Neural cell (in vitro differentiated cells): ENCODE measurements at regions not wholly inside any gene's neighbourhood (a gene's known extent, or its start where the extent isn't known, plus 50 kb on each side); places are given as distances from the start of the nearest gene placed in this dataset.

Source experiments
- H2AFZ ChIP-seq: fragments of 200-600, 300-800 bp; sonication (generic), shearing (Covaris generic); 2 replicates; pipeline ENCODE4 v1.6.0; 2014; ENCODE audit warnings: low read depth, mild to moderate bottlenecking, antibody characterized with exemption, low read length, moderate library complexity
- H3F3A ChIP-seq: fragments of 200-600 bp; shearing (Covaris generic); 2 replicates; pipeline ENCODE4 v1.6.1; 2016; ENCODE audit warnings: mild to moderate bottlenecking, moderate library complexity, mixed read lengths, antibody characterized with exemption, low read length; ENCODE audit not compliant: insufficient read depth, poor library complexity, severe bottlenecking
- H3K27ac ChIP-seq: fragments of 200-600, 300-800 bp; sonication (generic), shearing (Covaris generic); 2 replicates; pipeline ENCODE4 v1.5.1; 2014; ENCODE audit warnings: mild to moderate bottlenecking, low read length, moderate library complexity
- H3K27me3 ChIP-seq: fragments of 300-800, 200-600 bp; sonication (generic), shearing (Covaris generic); 2 replicates; pipeline ENCODE4 v1.6.0; 2014; ENCODE audit warnings: mild to moderate bottlenecking, low read depth, low read length, moderate library complexity; ENCODE audit not compliant: insufficient read depth
- H3K36me3 ChIP-seq: fragments of 300-800, 200-600 bp; sonication (generic), shearing (Covaris generic); 2 replicates; pipeline ENCODE4 v1.5.1; 2014; ENCODE audit warnings: mild to moderate bottlenecking, antibody characterized with exemption, low read length, moderate library complexity; ENCODE audit not compliant: insufficient read depth
- H3K4me2 ChIP-seq: fragments of 300-800, 200-600 bp; sonication (generic), shearing (Covaris generic); 2 replicates; pipeline ENCODE4 v1.6.0; 2014; ENCODE audit warnings: mild to moderate bottlenecking, low read length
- H3K4me3 ChIP-seq: fragments of 300-800, 200-600 bp; sonication (generic), shearing (Covaris generic); 2 replicates; pipeline ENCODE4 v1.5.1; 2014; ENCODE audit warnings: mild to moderate bottlenecking, low read length, moderate library complexity
- H3K79me2 ChIP-seq: fragments of 200-600 bp; shearing (Covaris generic); replicated peaks from 2 replicates; pipeline ENCODE4 v1.6.0; 2014; ENCODE audit warnings: mild to moderate bottlenecking, low read length, moderate library complexity; ENCODE audit not compliant: insufficient read depth
- H3K9ac ChIP-seq: fragments of 300-800, 200-600 bp; sonication (generic), shearing (Covaris generic); 2 replicates; pipeline ENCODE4 v1.6.1; 2016; ENCODE audit warnings: mild to moderate bottlenecking, low read length, mixed read lengths
- H3K9me2 ChIP-seq: fragments of 200-600 bp; shearing (Covaris generic); 2 replicates; pipeline ENCODE4 v1.6.1; 2016; ENCODE audit warnings: mild to moderate bottlenecking, low read length, mixed read lengths; ENCODE audit not compliant: insufficient read depth
- H3K9me3 ChIP-seq: fragments of 200-600, 300-800 bp; sonication (generic), shearing (Covaris generic); 2 replicates; pipeline ENCODE4 v1.6.1; 2016; ENCODE audit warnings: mild to moderate bottlenecking, mixed run types, low read length, moderate library complexity, mixed read lengths
- H4K20me1 ChIP-seq: fragments of 200-600 bp; shearing (Covaris generic); 2 replicates; pipeline ENCODE4 v1.6.1; 2016; ENCODE audit warnings: mild to moderate bottlenecking, mixed run types; ENCODE audit not compliant: insufficient read depth
- CTCF ChIP-seq: fragments of 450-650 bp; IDR thresholded peaks from 2 replicates; pipeline ENCODE4 v1.5.1; 2014; ENCODE audit warnings: antibody characterized with exemption, mild to moderate bottlenecking, moderate library complexity; ENCODE audit not compliant: poor library complexity, severe bottlenecking
- EZH2 ChIP-seq: fragments of 200-600, 300-800 bp; shearing (Covaris generic), sonication (generic); IDR thresholded peaks from 2 replicates; pipeline ENCODE4 v1.6.1; 2014; ENCODE audit warnings: antibody characterized with exemption, low read length, borderline replicate concordance, mild to moderate bottlenecking; ENCODE audit not compliant: insufficient read depth, poor library complexity, severe bottlenecking
- MXI1 ChIP-seq: fragments of 450-650 bp; conservative IDR thresholded peaks from 2 replicates; pipeline ENCODE4 v1.6.1; 2014; ENCODE audit warnings: antibody characterized with exemption, mild to moderate bottlenecking; ENCODE audit not compliant: poor library complexity, severe bottlenecking
- POLR2AphosphoS5 ChIP-seq: IDR thresholded peaks from 2 replicates; pipeline ENCODE4 v1.6.1; 2012
- RAD21 ChIP-seq: fragments of 450-650 bp; conservative IDR thresholded peaks from 2 replicates; pipeline ENCODE4 v1.6.1; 2014; ENCODE audit warnings: antibody characterized with exemption, mild to moderate bottlenecking, moderate library complexity
- REST ChIP-seq: IDR thresholded peaks from 2 replicates; pipeline ENCODE4 v1.6.1; 2012; ENCODE audit warnings: borderline replicate concordance
- SMC3 ChIP-seq: fragments of 450-650 bp; conservative IDR thresholded peaks from 2 replicates; pipeline ENCODE4 v1.6.1; 2014; ENCODE audit warnings: antibody characterized with exemption, mild to moderate bottlenecking, moderate library complexity; ENCODE audit not compliant: poor library complexity
- TAF1 ChIP-seq: IDR thresholded peaks from 2 replicates; pipeline ENCODE4 v1.6.1; 2012; ENCODE audit warnings: low read depth

- Histone ChIP-seq H4K20me1 (no peaks in the 10 kb centered on the region), H3K79me2 (no peaks in the 10 kb centered on the region), H2AFZ (no peak overlapping the region), H3K9me2 (no peaks in the 10 kb centered on the region), H3K9ac (no peak overlapping the region), H3K4me3 (no peak overlapping the region), H3K36me3 (no peaks in the 10 kb centered on the region), H3K9me3 (no peaks in the 10 kb centered on the region), H3K4me2 (no peak overlapping the region), H3K27ac (no peak overlapping the region), H3F3A (no peaks in the 10 kb centered on the region), H3K27me3 (no peaks in the 10 kb centered on the region)
- no peak for TF ChIP-seq TAF1
- TF ChIP-seq POLR2AphosphoS5: no peak
- no peak for TF ChIP-seq EZH2
- no peak for TF ChIP-seq MXI1
- no peak for TF ChIP-seq SMC3
- no peak for TF ChIP-seq RAD21
These were observed 347.6 kb upstream of the IMPG1 start for GRCh38 chr6:76420094-76420493.

- no peaks in the 10 kb centered on the region for H3K9me3 ChIP-seq
- H3K9ac ChIP-seq: no peak overlapping the region
- H3K79me2 ChIP-seq: no peaks in the 10 kb centered on the region
- H2AFZ ChIP-seq: no peak overlapping the region
- no peaks in the 10 kb centered on the region for H3K27me3 ChIP-seq
- no peak for TF ChIP-seq TAF1
- no peak for TF ChIP-seq REST
- no peak for TF ChIP-seq CTCF
- TF ChIP-seq MXI1: no peak
- no peaks in the 10 kb centered on the region for H3K36me3 ChIP-seq
- H3K4me3 ChIP-seq: no peak overlapping the region
- no peaks in the 10 kb centered on the region for H3F3A ChIP-seq
- H3K27ac ChIP-seq: no peak overlapping the region
- H4K20me1 ChIP-seq: no peaks in the 10 kb centered on the region
- H3K9me2 ChIP-seq: no peaks in the 10 kb centered on the region
- H3K4me2 ChIP-seq: no peak overlapping the region
These were observed 346.2 kb upstream of the IMPG1 start for GRCh38 chr6:76418560-76419223.
